ENCODE measurements at regions not wholly inside any gene's neighbourhood (a gene's known extent, or its start where the extent isn't known, plus 50 kb on each side); places are given as distances from the start of the nearest gene placed in this dataset.
A peak's percentile ranks its signal among the peaks of the same experiment; 100 is the strongest.

GRCh38 chr15:31486906-31487695 lies 160.5 kb downstream of the KLF13 start:
- no peak for TF ChIP-seq CTCF (IDR thresholded peaks at IDR 0.05; ENCODE audit: control extremely low read depth, extremely low read depth)
- H3K27me3 ChIP-seq (ENCODE audit: control insufficient read depth in 3 of 3, insufficient read depth in 3 of 3, low read length in 2 of 3) = peaks cover 0 to 27% (median 26%) of the 10 kb centered on the region in 3 donors
- peaks cover 0 to 15% (median 3%) of the 10 kb centered on the region in 5 donors for H3K4me1 ChIP-seq (ENCODE audit: control insufficient read depth in 5 of 5, insufficient read depth in 5 of 5, low read length in 5 of 5)
- no peaks in the 10 kb centered on the region for H3K36me3 ChIP-seq (ENCODE audit: control insufficient read depth in 4 of 4, insufficient read depth in 4 of 4, low read length in 4 of 4)
- no peak overlapping the region for H3K27ac ChIP-seq (ENCODE audit: low read depth in 1 of 2, low read length in 1 of 2)
- DNase-seq = no peak
- ATAC-seq (ENCODE audit: insufficient read depth, low FRiP score) = no peak
- WGBS, 2 donors = 93 to 94% methylated on average over 19 of the region's 19 CpGs
- H3K9ac ChIP-seq (ENCODE audit: insufficient read depth in 1 of 2, low read length in 2 of 2) = no peak overlapping the region
- H3K9me3 ChIP-seq (ENCODE audit: control insufficient read depth in 4 of 4, insufficient read depth in 3 of 4, low read length in 3 of 4) = peaks cover 0 to 7% (median 0%) of the 10 kb centered on the region in 4 donors
- H3K4me3 ChIP-seq = no peak overlapping the region

GRCh38 chr15:31487811-31488436 lies 161.3 kb downstream of the KLF13 start:
- Histone ChIP-seq H3K36me3 (ENCODE audit: control insufficient read depth in 4 of 4, insufficient read depth in 4 of 4, low read length in 4 of 4) (no peaks in the 10 kb centered on the region), H3K9ac (ENCODE audit: insufficient read depth in 1 of 2, low read length in 2 of 2) (no peak overlapping the region), H3K4me1 (ENCODE audit: control insufficient read depth in 5 of 5, insufficient read depth in 5 of 5, low read length in 5 of 5) (peaks cover 0 to 14% (median 3%) of the 10 kb centered on the region in 5 donors), H3K4me3 (no peak overlapping the region), H3K27me3 (ENCODE audit: control insufficient read depth in 3 of 3, insufficient read depth in 3 of 3, low read length in 2 of 3) (peaks cover 0 to 19% (median 18%) of the 10 kb centered on the region in 3 donors), H3K9me3 (ENCODE audit: control insufficient read depth in 4 of 4, insufficient read depth in 3 of 4, low read length in 3 of 4) (peaks cover 0 to 7% (median 0%) of the 10 kb centered on the region in 4 donors), H3K27ac (ENCODE audit: low read depth in 1 of 2, low read length in 1 of 2) (peak overlapping the region in 1 of 2 donors; percentile 12)
- no peak for TF ChIP-seq CTCF (IDR thresholded peaks at IDR 0.05; ENCODE audit: control extremely low read depth, extremely low read depth)
- DNase-seq = no peak
- ATAC-seq (ENCODE audit: insufficient read depth, low FRiP score) = peak; percentile 4
- 58 to 64% methylated on average over 6 of the region's 6 CpGs for WGBS, 2 donors

DNA sequence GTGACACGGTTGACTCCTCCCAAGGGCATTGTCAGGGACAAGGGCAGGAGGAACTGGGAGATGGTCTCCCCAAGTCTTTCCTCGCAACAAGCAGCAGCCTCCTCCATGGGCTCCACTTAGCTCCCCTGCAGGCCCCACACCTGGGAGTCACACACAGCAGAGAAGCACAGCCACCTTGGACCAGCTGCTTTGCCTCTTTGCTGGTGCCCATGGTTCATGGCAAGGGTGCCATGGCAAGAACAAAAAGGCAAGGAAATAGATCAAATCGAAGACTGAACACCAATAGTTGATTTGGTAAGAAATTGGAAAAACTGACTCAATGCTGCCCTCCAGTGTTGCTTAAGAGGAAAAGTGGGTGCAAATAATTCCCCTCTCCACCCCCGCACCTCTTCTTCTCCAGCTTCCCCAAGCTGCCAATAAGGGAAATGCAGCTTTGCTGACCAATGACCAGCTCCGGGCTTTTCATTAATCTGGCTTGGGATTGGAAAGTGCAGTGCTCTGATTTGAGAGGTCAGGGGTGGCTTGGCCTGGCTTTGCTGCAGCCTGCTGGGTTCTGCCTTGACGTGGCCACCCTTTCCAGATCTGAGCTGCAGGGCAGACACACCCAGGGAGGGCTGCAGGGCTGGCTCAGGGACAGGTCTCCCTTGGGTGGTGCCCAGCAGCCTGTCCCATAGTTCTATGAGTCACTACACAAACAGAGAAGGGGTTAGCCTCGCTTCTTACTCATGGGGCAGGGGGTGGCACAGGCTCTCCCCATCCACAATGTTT lies 162.0 kb downstream of the KLF13 start:
- WGBS, 2 donors = 26 to 31% methylated on average over 7 of the region's 7 CpGs

More for the DNA sequence above, 162.0 kb downstream of the KLF13 start:
- DNase-seq (peak; percentile 65 to 89 (median 82)), ATAC-seq (ENCODE audit: insufficient read depth, low FRiP score) (peak; percentile 93)
- Histone ChIP-seq H3K27ac (ENCODE audit: low read depth in 1 of 2, low read length in 1 of 2) (peak overlapping the region in 1 of 2 donors; percentile 58), H3K4me3 (no peak overlapping the region), H3K9me3 (ENCODE audit: control insufficient read depth in 4 of 4, insufficient read depth in 3 of 4, low read length in 3 of 4) (peaks cover 0 to 7% (median 0%) of the 10 kb centered on the region in 4 donors), H3K27me3 (ENCODE audit: control insufficient read depth in 3 of 3, insufficient read depth in 3 of 3, low read length in 2 of 3) (peaks cover 0 to 18% (median 17%) of the 10 kb centered on the region in 3 donors), H3K9ac (ENCODE audit: insufficient read depth in 1 of 2, low read length in 2 of 2) (no peak overlapping the region), H3K4me1 (ENCODE audit: control insufficient read depth in 5 of 5, insufficient read depth in 5 of 5, low read length in 5 of 5) (peaks cover 0 to 13% (median 3%) of the 10 kb centered on the region in 5 donors), H3K36me3 (ENCODE audit: control insufficient read depth in 4 of 4, insufficient read depth in 4 of 4, low read length in 4 of 4) (no peaks in the 10 kb centered on the region)
- peak; percentile 93 for TF ChIP-seq CTCF (IDR thresholded peaks at IDR 0.05; ENCODE audit: control extremely low read depth, extremely low read depth)

All from lung (tissue), 11 donors.